ENCODE measurements at regions not wholly inside any gene's neighbourhood (a gene's known extent, or its start where the extent isn't known, plus 50 kb on each side); places are given as distances from the start of the nearest gene placed in this dataset.

DNA sequence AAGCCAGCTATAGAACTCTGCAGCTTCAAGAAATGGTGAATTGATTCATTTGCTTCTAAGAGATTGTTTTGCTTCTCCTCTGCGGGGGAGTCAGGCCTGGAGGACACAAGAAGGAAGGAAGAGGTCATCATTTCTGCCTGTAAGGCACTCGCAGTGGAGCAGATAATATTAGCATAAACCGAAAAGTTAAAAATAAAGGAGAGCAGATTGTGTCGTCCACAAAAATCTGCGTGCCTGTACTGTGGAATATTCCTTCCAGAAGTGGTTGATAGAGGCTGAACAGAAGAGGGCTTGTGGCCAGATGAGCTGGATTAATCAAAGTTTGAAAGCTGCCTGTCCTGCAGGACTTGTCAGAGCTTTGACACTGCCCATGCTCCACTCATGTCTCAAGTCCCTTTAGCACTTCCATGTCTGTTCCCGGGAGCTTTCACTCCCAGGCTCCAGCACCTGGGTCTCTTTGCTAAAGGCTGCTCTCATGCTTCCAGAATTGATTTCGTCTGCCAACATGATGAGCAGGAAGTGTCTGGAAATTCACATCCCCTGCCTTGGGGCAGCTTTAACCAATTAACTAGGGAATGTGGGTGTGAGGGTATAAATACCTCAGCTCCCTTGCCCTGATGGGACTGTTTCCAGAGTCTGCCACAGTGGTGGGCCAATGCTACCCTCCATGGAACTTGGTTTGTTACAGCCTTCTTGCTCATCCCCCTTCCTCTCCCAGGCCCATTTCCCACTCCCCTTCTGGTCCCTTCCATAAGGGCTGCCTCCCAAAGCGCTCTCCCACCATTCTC is 65.1 kb upstream of the STX16 start:
- DNase-seq, result no peak
- no peak for ATAC-seq (ENCODE audit: insufficient read depth, low read depth)

DNA sequence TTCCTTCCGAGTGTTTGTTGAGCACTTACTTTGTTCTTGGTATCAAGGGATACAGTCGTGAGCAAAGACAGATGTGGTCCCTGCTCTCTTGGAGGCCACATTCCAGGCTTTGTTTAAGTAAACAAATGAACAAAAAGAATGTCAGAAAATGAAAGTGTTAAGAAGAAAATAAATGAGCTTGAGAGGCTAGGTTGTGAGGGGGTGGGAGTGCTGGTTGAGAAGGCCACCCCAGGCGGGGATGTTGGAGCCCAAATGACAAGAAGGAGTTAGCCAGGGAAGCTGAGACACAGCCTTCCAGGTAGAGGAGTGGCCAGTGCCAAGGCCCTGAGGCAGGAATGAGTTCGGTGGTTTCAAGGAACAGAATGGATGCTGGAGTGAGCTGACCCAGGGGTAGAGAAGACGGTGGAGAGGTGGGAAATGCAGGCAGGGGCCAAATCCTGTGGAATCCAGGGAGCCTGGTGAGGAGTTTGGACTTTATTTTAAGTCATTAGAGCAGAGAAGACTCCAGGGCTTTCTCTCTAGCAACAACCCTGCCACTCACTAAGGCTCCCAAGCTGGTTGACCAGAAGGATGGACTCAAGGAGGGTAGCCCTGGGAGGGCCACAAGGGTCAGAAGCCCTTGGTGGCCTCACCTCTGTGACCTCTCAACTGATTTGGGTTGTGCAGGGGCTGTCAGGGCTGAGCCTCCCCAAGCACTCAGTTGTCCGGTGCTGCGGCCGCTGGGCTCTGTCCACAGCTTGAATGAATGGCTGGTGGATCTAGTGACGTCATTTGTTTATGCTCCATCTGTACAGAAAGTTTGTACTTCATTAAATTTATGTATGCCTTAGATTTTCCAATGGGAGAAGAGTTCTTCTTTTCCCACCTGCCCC is 66.0 kb upstream of the STX16 start:
- Histone ChIP-seq H3K4me3 (ENCODE audit: low read depth in 1 of 2, low read length in 2 of 2) (no peak overlapping the region), H3K4me2 (ENCODE audit: insufficient read depth, low read length) (no peak overlapping the region), H3K79me2 (ENCODE audit: insufficient read depth, low read length) (no peaks in the 10 kb centered on the region), H2AFZ (ENCODE audit: low read depth, low read length) (no peak overlapping the region), H3K9ac (ENCODE audit: low read depth, low read length) (no peak overlapping the region), H3K9me3 (ENCODE audit: insufficient read depth, low read length, severe bottlenecking) (no peaks in the 10 kb centered on the region), H3K4me1 (ENCODE audit: insufficient read depth, low read length) (no peaks in the 10 kb centered on the region), H3K36me3 (ENCODE audit: insufficient read depth, low read length) (no peaks in the 10 kb centered on the region), H3K27me3 (ENCODE audit: insufficient read depth, low read length, poor library complexity) (no peaks in the 10 kb centered on the region), H4K20me1 (ENCODE audit: insufficient read depth, low read length) (no peaks in the 10 kb centered on the region), H3K27ac (ENCODE audit: low read length) (no peak overlapping the region)
- no peak for TF ChIP-seq EZH2 (IDR thresholded peaks at IDR 0.05; ENCODE audit: borderline replicate concordance, low read depth, low read length, severe bottlenecking)
- TF ChIP-seq, protein P1, sequence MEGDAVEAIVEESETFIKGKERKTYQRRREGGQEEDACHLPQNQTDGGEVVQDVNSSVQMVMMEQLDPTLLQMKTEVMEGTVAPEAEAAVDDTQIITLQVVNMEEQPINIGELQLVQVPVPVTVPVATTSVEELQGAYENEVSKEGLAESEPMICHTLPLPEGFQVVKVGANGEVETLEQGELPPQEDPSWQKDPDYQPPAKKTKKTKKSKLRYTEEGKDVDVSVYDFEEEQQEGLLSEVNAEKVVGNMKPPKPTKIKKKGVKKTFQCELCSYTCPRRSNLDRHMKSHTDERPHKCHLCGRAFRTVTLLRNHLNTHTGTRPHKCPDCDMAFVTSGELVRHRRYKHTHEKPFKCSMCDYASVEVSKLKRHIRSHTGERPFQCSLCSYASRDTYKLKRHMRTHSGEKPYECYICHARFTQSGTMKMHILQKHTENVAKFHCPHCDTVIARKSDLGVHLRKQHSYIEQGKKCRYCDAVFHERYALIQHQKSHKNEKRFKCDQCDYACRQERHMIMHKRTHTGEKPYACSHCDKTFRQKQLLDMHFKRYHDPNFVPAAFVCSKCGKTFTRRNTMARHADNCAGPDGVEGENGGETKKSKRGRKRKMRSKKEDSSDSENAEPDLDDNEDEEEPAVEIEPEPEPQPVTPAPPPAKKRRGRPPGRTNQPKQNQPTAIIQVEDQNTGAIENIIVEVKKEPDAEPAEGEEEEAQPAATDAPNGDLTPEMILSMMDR (IDR thresholded peaks at IDR 0.05; ENCODE audit: borderline replicate concordance, extremely low read depth, low read length, poor library complexity, severe bottlenecking), result no peak
- DNase-seq (no peak), ATAC-seq (ENCODE audit: insufficient read depth, low read depth) (no peak)

More for the DNA sequence above, 65.1 kb upstream of the STX16 start:
- H3K4me1 ChIP-seq (ENCODE audit: insufficient read depth, low read length), result no peaks in the 10 kb centered on the region
- H3K27ac ChIP-seq (ENCODE audit: low read length), result no peak overlapping the region
- no peaks in the 10 kb centered on the region for H3K27me3 ChIP-seq (ENCODE audit: insufficient read depth, low read length, poor library complexity)
- no peaks in the 10 kb centered on the region for H4K20me1 ChIP-seq (ENCODE audit: insufficient read depth, low read length)
- no peaks in the 10 kb centered on the region for H3K9me3 ChIP-seq (ENCODE audit: insufficient read depth, low read length, severe bottlenecking)
- H3K79me2 ChIP-seq (ENCODE audit: insufficient read depth, low read length), result no peaks in the 10 kb centered on the region
- H2AFZ ChIP-seq (ENCODE audit: low read depth, low read length), result no peak overlapping the region
- H3K36me3 ChIP-seq (ENCODE audit: insufficient read depth, low read length), result no peaks in the 10 kb centered on the region
- TF ChIP-seq EZH2 (IDR thresholded peaks at IDR 0.05; ENCODE audit: borderline replicate concordance, low read depth, low read length, severe bottlenecking), result no peak
- TF ChIP-seq, protein P1 (IDR thresholded peaks at IDR 0.05; ENCODE audit: borderline replicate concordance, extremely low read depth, low read length, poor library complexity, severe bottlenecking), result no peak
- no peak overlapping the region for H3K4me3 ChIP-seq (ENCODE audit: low read depth in 1 of 2, low read length in 2 of 2)
- H3K9ac ChIP-seq (ENCODE audit: low read depth, low read length), result no peak overlapping the region
- H3K4me2 ChIP-seq (ENCODE audit: insufficient read depth, low read length), result no peak overlapping the region

DNA sequence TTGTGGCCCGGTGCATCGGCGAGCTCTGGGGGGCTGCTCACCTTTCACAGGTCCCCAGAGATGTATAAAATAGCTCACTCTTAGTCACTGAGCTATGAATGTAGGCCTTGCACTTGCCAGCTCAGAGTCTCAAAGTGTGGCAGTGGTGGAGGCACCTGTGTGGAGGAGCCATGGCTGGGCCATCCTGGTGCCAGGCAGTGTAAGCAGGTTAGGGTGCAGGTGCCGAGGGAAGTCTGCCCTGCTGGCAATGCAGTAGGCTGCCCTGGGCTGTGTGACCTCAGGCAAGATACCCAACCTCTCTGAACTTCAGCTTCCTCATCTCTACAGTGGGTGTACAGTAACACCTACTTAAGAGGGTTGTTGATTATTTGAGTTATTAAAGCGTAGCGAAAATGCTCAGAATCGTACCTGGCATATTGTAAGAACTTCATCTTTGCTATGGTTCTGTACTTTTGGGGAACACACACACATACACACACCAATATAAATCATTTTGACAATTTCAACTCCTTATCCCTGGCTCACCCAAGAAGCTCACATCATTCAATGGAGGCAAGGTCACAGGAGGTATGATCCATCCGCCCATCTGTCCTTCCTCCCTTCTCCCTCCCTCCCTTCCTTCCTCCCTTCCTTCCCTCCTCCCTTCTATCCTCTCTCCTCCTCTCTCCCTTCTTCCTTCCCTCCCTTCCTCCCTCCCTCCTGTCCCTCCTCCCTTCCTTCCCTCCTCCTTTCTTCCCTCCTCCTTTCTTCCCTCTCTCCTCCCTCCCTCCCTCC is 66.8 kb upstream of the STX16 start:
- Histone ChIP-seq H3K4me1 (ENCODE audit: insufficient read depth, low read length) (no peaks in the 10 kb centered on the region), H2AFZ (ENCODE audit: low read depth, low read length) (no peak overlapping the region), H3K27me3 (ENCODE audit: insufficient read depth, low read length, poor library complexity) (no peaks in the 10 kb centered on the region), H3K36me3 (ENCODE audit: insufficient read depth, low read length) (no peaks in the 10 kb centered on the region), H3K79me2 (ENCODE audit: insufficient read depth, low read length) (no peaks in the 10 kb centered on the region), H3K4me3 (ENCODE audit: low read depth in 1 of 2, low read length in 2 of 2) (no peak overlapping the region), H3K27ac (ENCODE audit: low read length) (no peak overlapping the region), H3K9ac (ENCODE audit: low read depth, low read length) (no peak overlapping the region), H4K20me1 (ENCODE audit: insufficient read depth, low read length) (no peaks in the 10 kb centered on the region), H3K4me2 (ENCODE audit: insufficient read depth, low read length) (no peak overlapping the region), H3K9me3 (ENCODE audit: insufficient read depth, low read length, severe bottlenecking) (no peaks in the 10 kb centered on the region)
- DNase-seq (no peak), ATAC-seq (ENCODE audit: insufficient read depth, low read depth) (no peak)
- no peak for TF ChIP-seq EZH2 (IDR thresholded peaks at IDR 0.05; ENCODE audit: borderline replicate concordance, low read depth, low read length, severe bottlenecking)
- TF ChIP-seq, protein P1 (IDR thresholded peaks at IDR 0.05; ENCODE audit: borderline replicate concordance, extremely low read depth, low read length, poor library complexity, severe bottlenecking), result no peak
